GM19324 (cell line): ENCODE measurements at regions not wholly inside any gene's neighbourhood (a gene's known extent, or its start where the extent isn't known, plus 50 kb on each side); places are given as distances from the start of the nearest gene placed in this dataset.
"Not testable (repeated sequence)": the region's sequence is repeated elsewhere in the genome, so short reads cannot be mapped to it uniquely, and the experiment has no call there.

Source experiments
- ATAC-seq: cut with Tn5 transposase; IDR thresholded peaks from one replicate; pipeline ENCODE4 v1.9.1; 2021; ENCODE audit warnings: mild to moderate bottlenecking, moderate library complexity; ENCODE audit not compliant: unreplicated experiment, low FRiP score

DNA sequence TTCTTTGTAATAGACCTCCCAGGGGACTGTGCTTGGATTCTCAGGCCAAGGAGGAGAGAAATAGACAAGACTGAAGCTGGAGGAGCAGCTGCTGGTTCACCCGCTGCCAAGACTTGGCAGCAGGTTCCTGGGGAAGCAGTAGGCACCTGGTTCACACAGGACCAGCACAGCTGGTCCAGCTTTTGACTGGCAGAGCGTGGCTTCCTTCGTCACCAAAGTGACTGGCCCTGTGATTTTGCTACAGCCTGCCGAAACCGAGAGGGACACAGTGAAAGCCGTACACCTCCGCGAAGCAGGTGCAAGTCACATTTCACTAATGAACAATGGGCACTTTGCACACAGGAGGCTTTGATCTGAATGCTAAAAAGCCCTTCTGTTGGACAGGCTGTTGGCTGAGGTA is 199.0 kb downstream of the RNF144B start:
- ATAC-seq = no peak

DNA sequence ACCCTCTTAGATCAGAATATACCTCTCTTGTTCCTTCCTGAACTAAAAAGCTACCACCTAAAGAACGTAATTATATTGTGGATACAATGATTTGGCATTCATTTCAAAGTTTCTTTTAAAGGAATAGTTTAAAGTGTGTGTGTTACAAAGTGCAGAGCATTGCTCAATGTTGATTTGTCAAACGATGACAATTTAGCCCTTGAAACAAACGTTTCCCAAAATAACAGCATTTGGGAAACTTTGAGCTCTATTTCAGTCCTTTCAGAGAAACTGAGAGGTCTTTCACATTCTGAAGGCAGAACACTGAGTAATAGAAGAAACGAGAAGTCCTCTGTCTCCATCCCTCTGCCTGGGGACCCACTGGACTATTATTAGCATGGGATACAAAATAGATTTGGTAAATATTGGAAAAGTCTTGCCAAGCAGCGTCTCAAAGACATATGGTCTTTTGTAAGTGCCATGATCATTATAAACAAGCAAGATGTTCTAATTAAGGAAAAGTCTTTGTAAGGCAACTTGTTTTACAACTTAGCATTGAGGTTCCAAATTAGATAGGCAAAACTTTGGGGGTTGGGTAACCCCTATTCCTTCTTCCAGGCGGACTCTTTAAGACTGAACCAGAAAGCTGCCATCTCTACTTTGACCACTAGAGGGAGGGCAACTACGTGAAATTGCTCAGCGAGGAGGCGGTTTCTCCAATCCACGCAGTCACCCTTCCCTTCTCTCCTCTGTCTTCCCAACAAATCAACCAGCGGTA is 208.8 kb downstream of the RNF144B start:
- peak; percentile 77 for ATAC-seq

DNA sequence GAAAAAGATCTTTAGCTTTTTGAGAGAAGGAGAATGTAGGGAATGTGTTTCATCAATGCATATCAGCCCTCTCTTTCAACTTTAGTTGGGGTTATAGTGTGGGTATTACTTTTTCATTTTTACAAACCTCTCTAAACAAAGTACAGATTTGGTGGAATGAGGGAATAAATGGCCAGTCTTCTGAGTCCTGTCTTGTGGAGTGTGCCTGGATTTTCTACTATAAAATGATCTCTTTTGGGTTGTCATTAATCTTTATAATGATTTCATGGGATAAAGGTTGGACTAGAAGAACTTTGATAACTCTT is 209.3 kb downstream of the RNF144B start:
- ATAC-seq = peak; percentile 16

GRCh38 chr6:18598551-18599264 is 211.6 kb downstream of the RNF144B start:
- no peak for ATAC-seq

- no peak for ATAC-seq
Measured at GRCh38 chr6:18600255-18600654, 213.1 kb downstream of the RNF144B start.

- ATAC-seq = no peak
Measured at GRCh38 chr6:18601516-18602020, 214.4 kb downstream of the RNF144B start.

DNA sequence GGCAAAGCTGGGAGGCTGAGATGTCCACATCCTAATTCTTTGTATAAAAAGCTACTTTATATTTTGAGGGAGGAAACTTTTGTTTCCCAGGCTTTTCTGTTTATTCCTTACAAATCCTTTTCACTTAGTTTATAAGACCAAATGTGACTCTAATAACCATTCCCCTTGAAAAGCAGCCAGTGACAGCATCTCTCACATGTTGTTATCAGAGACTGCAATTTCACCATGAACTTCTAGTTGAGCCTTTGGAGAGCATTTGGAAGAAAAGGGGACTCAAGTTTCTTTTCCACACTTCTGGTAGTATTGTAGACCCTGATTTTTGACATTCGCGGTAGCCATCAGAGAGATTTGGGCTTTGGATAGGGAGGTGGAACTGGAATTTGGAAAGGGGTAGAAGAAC is 215.8 kb downstream of the RNF144B start:
- no peak for ATAC-seq

DNA sequence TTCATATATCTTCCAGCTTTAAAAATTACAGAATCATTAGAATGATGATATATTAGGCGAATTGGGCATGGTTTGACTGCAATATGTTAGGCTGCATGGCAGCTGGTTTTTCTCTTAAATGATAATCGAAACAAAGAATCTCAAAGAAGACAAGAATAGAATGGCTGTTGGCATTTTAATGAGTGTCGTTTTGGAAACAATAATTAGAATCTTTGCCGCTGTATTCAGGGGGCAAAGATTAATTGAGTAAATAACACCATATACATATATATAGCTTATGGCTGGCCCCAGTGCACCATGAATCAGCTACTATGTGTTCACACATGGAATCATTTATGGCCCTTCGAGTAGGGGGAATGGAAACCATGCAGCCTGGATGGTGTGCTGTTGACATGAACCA is 216.2 kb downstream of the RNF144B start:
- ATAC-seq = no peak

GRCh38 chr6:18605841-18606240 is 218.7 kb downstream of the RNF144B start:
- no peak for ATAC-seq

- no peak for ATAC-seq
Measured at GRCh38 chr6:18609715-18610114, 222.6 kb downstream of the RNF144B start.

DNA sequence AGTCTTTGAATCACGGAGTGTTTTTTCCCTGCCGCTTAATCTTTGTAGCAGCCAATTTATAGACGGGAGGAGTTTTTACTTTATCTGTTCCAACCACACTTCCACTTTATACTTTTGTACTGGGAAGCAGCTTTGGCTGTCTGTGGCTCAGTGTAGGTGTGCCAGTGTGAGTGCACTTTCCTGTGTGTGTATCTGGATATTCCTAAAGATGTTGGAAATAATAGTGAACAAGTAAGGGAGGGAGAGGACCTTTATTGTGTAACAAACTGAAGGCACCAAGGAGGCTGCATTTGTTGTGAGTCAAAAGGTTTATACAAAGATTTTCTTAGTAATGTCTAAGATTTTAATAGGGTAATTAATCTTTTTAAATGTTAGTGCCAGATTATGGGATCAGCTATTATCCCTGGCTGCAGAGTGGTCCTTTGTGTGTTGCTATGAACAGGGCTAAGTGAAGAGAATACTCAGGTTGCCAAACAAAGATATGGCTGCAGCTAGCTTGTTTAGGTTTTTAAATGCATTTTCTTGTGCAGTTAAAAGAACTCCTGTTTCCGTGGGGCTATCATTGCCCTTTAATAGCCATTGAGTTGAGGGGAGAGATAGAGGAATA is 226.3 kb downstream of the RNF144B start:
- no peak for ATAC-seq

- ATAC-seq = no peak
Measured at GRCh38 chr6:18629571-18629970, 242.4 kb downstream of the RNF144B start.

- no peak for ATAC-seq
Measured at GRCh38 chr6:18632670-18633410, 245.7 kb downstream of the RNF144B start.

DNA sequence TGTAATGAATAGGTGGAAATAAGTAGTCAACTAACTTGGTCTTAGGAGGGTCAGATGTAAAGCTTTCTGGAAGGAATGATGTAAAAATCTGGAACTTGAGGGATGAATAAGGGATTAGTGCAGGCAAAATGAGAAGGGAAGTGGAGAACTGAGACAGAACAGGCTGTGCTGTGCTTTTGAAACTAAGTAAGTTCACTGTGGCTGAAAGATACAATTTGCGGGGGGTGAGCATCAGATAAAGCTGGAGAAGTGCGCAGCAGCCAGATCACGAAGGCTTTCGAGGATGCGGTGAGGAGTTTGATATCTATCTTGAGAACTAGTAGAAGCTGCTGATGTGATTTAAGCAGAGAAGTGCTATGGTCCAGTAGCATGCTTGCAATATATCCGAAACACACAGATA is 247.8 kb downstream of the RNF144B start:
- no peak for ATAC-seq

- ATAC-seq = no peak
Measured at GRCh38 chr6:18640134-18640533, 253.0 kb downstream of the RNF144B start.

DNA sequence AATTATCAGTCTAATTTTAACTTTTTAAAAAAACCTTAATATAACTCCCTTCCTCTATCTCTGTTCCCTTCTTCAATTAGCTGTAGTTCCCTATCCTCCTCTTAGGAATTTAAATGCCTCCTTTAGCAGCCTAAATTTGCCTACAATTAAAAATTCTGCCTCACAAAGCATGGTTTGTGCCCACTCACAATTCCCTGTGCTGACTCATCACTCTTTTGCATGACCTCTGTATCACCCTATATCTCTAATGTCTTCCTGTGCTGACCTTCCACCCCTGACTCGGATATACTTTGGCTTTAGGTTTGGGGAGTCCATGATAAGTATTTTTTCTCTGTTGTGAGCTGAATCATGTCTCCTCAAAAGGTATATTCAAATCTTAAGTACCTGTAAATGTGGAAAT is 253.6 kb downstream of the RNF144B start:
- ATAC-seq = no peak

DNA sequence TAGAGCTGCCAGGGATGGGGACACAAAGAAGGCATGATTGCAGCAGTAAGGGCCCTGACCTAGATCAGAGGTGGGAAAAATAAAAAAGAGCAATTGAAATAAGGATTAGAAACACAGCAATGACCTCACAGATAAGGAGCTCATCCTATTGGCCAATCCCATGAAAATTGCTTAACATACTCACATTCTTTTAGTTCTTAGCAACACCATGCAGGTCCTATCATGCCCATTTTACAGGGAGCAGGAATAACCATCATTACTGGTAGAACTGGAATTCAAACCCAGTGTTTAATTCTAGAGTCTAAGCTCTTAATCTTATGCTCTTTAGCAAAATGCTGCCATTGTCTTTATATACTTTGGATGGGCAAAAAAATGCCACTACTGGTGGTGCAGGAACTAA is 267.7 kb downstream of the RNF144B start:
- no peak for ATAC-seq

- ATAC-seq = no peak
Measured at GRCh38 chr6:18656506-18656905, 269.4 kb downstream of the RNF144B start.

- not testable (repeated sequence) for ATAC-seq
Measured at GRCh38 chr6:18659994-18660393, 272.8 kb downstream of the RNF144B start.

DNA sequence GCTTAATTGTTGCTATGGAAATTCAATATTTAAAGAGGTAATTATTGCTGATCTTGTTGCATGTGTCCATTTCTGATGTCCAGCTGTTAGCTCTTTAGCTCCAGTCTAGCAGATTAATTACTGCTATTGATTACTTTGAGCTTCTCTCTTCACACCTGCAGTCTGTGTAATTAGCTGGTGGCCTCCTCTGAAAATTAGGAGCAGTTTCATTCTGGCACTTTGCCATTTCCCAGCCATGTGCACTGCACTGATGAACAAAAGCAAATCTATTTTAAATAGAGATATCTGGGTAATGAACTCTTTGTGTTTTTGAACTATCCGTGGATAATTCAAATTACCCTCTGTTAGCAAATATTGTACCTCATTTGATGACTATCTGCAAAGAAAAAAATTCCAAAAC is 275.9 kb downstream of the RNF144B start:
- no peak for ATAC-seq

DNA sequence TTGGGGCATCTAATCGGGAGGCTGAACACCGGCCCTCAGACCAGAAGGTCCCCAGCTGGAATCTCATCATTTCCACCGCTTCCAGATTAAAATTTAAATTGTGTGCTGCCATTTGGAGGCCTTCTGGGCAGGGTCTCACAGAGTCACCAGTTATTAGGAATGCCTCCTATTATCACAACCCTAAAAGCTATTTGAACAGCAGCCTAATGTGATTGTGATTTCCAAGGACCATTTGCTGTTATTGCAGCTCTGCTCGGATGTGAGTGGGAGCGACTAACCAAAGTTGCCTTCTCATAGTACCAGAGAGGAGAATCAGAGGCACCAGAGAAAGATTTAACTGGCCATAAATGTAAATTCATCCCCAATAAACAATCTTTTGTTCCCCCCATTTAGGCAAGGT is 277.3 kb downstream of the RNF144B start:
- no peak for ATAC-seq
